ENCODE measurements at regions not wholly inside any gene's neighbourhood (a gene's known extent, or its start where the extent isn't known, plus 50 kb on each side); places are given as distances from the start of the nearest gene placed in this dataset.

- Histone ChIP-seq H2BK15ac (ENCODE audit: low read depth, low read length) (no peak overlapping the region), H3K4me2 (ENCODE audit: insufficient read depth, insufficient read length, low read length) (no peak overlapping the region), H4K91ac (ENCODE audit: insufficient read length, low read depth, low read length) (no peak overlapping the region), H3K14ac (ENCODE audit: insufficient read depth, low read length) (no peak overlapping the region; the same call in 1 of the 2 replicates), H3K23me2 (ENCODE audit: insufficient read length, low read depth, low read length, poor library complexity, severe bottlenecking) (no peaks in the 10 kb centered on the region), H2BK12ac (ENCODE audit: insufficient read length, low read depth, low read length) (no peak overlapping the region), H3K4me1 (ENCODE audit: insufficient read depth, low read length) (no peaks in the 10 kb centered on the region), H2BK120ac (ENCODE audit: low read depth, low read length, poor library complexity, severe bottlenecking) (no peak overlapping the region), H3K27me3 (ENCODE audit: insufficient read depth, low read length) (no peaks in the 10 kb centered on the region), H3K4ac (ENCODE audit: low read depth, low read length) (no peak overlapping the region), H3K18ac (ENCODE audit: insufficient read length, low read depth, low read length) (no peak overlapping the region), H3K79me1 (ENCODE audit: insufficient read depth, low read depth, low read length, poor library complexity, severe bottlenecking) (no peaks in the 10 kb centered on the region), H2AK5ac (ENCODE audit: insufficient read length, low read length) (no peak overlapping the region), H3K9ac (ENCODE audit: extremely low read depth, insufficient read length, low read length) (no peak overlapping the region), H3K56ac (ENCODE audit: insufficient read length, low read depth, low read length) (no peak overlapping the region), H3K9me3 (ENCODE audit: control insufficient read depth, low read depth, low read length) (no peaks in the 10 kb centered on the region), H2BK5ac (ENCODE audit: insufficient read length, low read length) (no peak overlapping the region), H3T11ph (ENCODE audit: low read length) (no peak overlapping the region), H4K5ac (ENCODE audit: insufficient read length, low read depth, low read length) (no peak overlapping the region), H3K27ac (ENCODE audit: insufficient read length, low read depth, low read length) (no peak overlapping the region), H4K8ac (replicated peaks; ENCODE audit: insufficient read length, low read depth, low read length) (no peak overlapping the region), H3K79me2 (ENCODE audit: insufficient read depth, low read length) (no peaks in the 10 kb centered on the region), H2BK20ac (ENCODE audit: low read depth, low read length, poor library complexity, severe bottlenecking) (no peak overlapping the region), H3K23ac (ENCODE audit: insufficient read length, low read depth, low read length) (no peak overlapping the region), H2AFZ (ENCODE audit: low read length) (no peak overlapping the region), H4K20me1 (ENCODE audit: control insufficient read depth, insufficient read depth, insufficient read length) (no peaks in the 10 kb centered on the region)
- WGBS (ENCODE audit: extremely low coverage, insufficient read length, low lambda C conversion rate) = no CpG with 5 or more reads among the region's 11 CpGs
- Mint-ChIP-seq H3K9me3 (no peaks in the 10 kb centered on the region), H3K27ac (no peak overlapping the region), H3K27me3 (ENCODE audit: low read depth) (peaks cover 11% of the 10 kb centered on the region), H3K36me3 (ENCODE audit: insufficient read depth in 1 of 3, low read depth in 3 of 3) (no peaks in the 10 kb centered on the region), H3K4me1 (peaks cover 7 to 9% of the 10 kb centered on the region in 2 experiments; a peak in 3 of 4 replicates), H3K4me3 (no peak overlapping the region)
- no peak for DNase-seq
- TF ChIP-seq CTCF (conservative IDR thresholded peaks at IDR 0.05) = no peak
These were observed 125.0 kb upstream of the DLG1 start for GRCh38 chr3:197423376-197423775.

Measured in H9 (cell line).